OCI-LY7 (cell line): ENCODE measurements at regions not wholly inside any gene's neighbourhood (a gene's known extent, or its start where the extent isn't known, plus 50 kb on each side); places are given as distances from the start of the nearest gene placed in this dataset.

Source experiments
- EZH2phosphoT487 ChIP-seq: fragments of 200-600 bp; sonication (generic); IDR thresholded peaks from 2 replicates; pipeline ENCODE4 v1.6.1; 2018; ENCODE audit warnings: low read depth, borderline replicate concordance, mild to moderate bottlenecking, mixed run types, antibody characterized with exemption, low read length, moderate library complexity, mixed read lengths
- TF ChIP-seq, protein P1 (sequence below): fragments of 200-600 bp; sonication (generic); conservative IDR thresholded peaks from 2 replicates; pipeline ENCODE4 v1.5.1; 2014; ENCODE audit warnings: mild to moderate bottlenecking, antibody characterized with exemption, low read length, moderate library complexity, mixed read lengths

- TF ChIP-seq, protein P1, sequence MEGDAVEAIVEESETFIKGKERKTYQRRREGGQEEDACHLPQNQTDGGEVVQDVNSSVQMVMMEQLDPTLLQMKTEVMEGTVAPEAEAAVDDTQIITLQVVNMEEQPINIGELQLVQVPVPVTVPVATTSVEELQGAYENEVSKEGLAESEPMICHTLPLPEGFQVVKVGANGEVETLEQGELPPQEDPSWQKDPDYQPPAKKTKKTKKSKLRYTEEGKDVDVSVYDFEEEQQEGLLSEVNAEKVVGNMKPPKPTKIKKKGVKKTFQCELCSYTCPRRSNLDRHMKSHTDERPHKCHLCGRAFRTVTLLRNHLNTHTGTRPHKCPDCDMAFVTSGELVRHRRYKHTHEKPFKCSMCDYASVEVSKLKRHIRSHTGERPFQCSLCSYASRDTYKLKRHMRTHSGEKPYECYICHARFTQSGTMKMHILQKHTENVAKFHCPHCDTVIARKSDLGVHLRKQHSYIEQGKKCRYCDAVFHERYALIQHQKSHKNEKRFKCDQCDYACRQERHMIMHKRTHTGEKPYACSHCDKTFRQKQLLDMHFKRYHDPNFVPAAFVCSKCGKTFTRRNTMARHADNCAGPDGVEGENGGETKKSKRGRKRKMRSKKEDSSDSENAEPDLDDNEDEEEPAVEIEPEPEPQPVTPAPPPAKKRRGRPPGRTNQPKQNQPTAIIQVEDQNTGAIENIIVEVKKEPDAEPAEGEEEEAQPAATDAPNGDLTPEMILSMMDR, result no peak
- no peak for TF ChIP-seq EZH2phosphoT487
Measured at GRCh38 chr15:52622791-52623190, 54.0 kb upstream of the ARPP19 start.
